ENCODE measurements at regions not wholly inside any gene's neighbourhood (a gene's known extent, or its start where the extent isn't known, plus 50 kb on each side); places are given as distances from the start of the nearest gene placed in this dataset.
A peak's percentile ranks its signal among the peaks of the same experiment; 100 is the strongest.

DNA sequence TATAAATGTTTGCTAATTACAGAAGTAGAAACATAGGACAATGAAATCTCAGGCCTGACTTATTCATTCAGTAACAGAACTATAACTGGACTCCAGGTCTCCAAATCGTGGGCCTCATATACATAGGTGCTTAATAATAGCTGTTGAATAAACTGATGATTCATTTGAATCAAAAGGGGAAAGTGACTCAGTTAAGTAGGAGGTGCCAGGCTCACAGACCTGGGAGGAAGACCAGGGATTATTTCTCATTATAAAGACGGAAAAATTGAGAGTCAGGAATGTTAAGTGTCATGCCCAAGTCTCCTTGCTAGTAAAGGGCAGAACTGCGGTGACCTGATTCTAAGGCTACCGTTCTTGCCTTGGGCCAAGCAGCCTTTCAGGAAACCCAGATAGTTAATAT is 131.5 kb downstream of the HS3ST1 start:
- ATAC-seq (no peak), DNase-seq (no peak)
- Histone ChIP-seq H3K9me3 (no peaks in the 10 kb centered on the region), H3K4me3 (no peak overlapping the region), H3K36me3 (ENCODE audit: low read depth) (no peaks in the 10 kb centered on the region), H3K4me1 (ENCODE audit: low read depth) (no peaks in the 10 kb centered on the region)
- intact Hi-C loops (cut with DNase I, micrococcal nuclease), result no loop called here
- TF ChIP-seq CTCF (IDR thresholded peaks at IDR 0.05), result no peak

DNA sequence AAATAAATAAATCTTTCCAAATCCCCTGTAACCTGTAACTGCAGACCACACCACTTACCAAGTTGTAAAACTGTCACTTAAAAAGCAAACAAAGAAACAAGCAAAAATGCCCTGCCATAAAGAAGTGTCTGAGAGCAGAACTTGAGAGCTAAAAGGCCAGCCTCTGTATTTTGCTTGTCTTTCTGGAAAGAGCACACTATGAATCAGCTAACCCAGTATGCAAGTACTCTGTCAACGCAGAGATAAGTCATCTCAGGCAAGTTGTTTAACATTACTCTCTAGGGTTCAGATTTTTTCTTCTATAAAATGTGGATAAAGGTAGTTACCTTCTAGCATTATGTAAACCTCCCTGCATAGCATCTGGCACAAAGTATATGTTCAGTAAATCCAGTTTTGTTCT is 134.8 kb downstream of the HS3ST1 start:
- intact Hi-C loops (cut with DNase I, micrococcal nuclease), result no loop called here
- TF ChIP-seq CTCF (IDR thresholded peaks at IDR 0.05), result no peak
- Histone ChIP-seq H3K36me3 (ENCODE audit: low read depth) (no peaks in the 10 kb centered on the region), H3K9me3 (no peaks in the 10 kb centered on the region), H3K4me1 (ENCODE audit: low read depth) (no peaks in the 10 kb centered on the region), H3K4me3 (no peak overlapping the region)
- DNase-seq (no peak), ATAC-seq (no peak)

- no peaks in the 10 kb centered on the region for H3K4me1 ChIP-seq (ENCODE audit: low read depth)
- no peaks in the 10 kb centered on the region for H3K36me3 ChIP-seq (ENCODE audit: low read depth)
- DNase-seq (no peak), ATAC-seq (no peak)
- no peak overlapping the region for H3K4me3 ChIP-seq
- intact Hi-C loops (cut with DNase I, micrococcal nuclease), result no loop called here
- TF ChIP-seq CTCF (IDR thresholded peaks at IDR 0.05), result no peak
- H3K9me3 ChIP-seq, result peaks cover 7% of the 10 kb centered on the region
These were observed 141.6 kb downstream of the HS3ST1 start for GRCh38 chr4:11287055-11287454.

- Histone ChIP-seq H3K4me1 (ENCODE audit: low read depth) (no peaks in the 10 kb centered on the region), H3K4me3 (no peak overlapping the region), H3K9me3 (peaks cover 7% of the 10 kb centered on the region), H3K36me3 (ENCODE audit: low read depth) (no peaks in the 10 kb centered on the region)
- ATAC-seq (no peak), DNase-seq (no peak)
- TF ChIP-seq CTCF (IDR thresholded peaks at IDR 0.05), result no peak
- intact Hi-C loops (cut with DNase I, micrococcal nuclease), result no loop called here
These were observed 142.2 kb downstream of the HS3ST1 start for GRCh38 chr4:11286533-11286932.

DNA sequence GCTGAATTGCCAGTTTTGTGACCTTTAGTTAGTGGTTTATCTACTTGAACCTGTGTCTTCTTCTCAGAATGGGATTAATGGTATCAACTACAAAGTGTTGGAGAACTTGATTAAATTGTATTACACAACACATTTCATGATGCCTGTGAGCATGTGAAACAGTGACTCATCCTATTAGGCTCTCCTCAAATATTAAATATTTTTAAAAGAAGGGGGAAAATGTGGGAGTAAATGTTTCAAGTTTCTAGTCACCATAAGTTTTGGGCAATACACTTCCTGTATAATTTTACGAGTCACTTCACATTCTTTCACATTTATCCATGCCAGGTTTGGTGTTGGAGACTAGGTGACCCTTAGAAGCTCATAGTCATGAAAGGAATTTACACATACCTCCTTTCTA is 147.0 kb downstream of the HS3ST1 start:
- H3K36me3 ChIP-seq (ENCODE audit: low read depth), result no peaks in the 10 kb centered on the region
- ATAC-seq (no peak), DNase-seq (no peak)
- intact Hi-C loops (cut with DNase I, micrococcal nuclease), result no loop called here
- peaks cover 7% of the 10 kb centered on the region for H3K9me3 ChIP-seq
- no peak overlapping the region for H3K4me3 ChIP-seq
- no peaks in the 10 kb centered on the region for H3K4me1 ChIP-seq (ENCODE audit: low read depth)
- no peak for TF ChIP-seq CTCF (IDR thresholded peaks at IDR 0.05)

DNA sequence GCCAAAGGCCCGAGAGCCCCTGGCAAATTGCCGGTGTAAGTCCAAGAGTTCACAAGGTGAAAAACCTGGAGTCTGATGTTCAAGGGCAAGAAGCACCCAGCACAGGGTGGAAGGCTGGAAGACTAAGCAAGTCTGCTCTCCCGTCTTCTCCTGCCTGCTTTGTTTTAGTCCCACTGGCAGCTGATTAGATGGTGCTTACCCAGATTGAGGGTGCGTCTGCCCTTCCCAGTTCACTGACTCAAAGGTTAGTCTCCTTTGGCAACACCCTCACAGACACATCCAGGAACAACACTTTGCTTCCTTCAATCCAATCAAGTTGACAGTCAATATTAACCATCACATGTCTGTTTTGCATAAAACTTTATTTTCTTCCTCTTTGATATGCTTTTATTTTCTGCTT is 157.4 kb downstream of the HS3ST1 start:
- Histone ChIP-seq H3K36me3 (ENCODE audit: low read depth) (no peaks in the 10 kb centered on the region), H3K9me3 (no peaks in the 10 kb centered on the region), H3K4me1 (ENCODE audit: low read depth) (no peaks in the 10 kb centered on the region), H3K4me3 (no peak overlapping the region)
- ATAC-seq, result peak; percentile 86
- TF ChIP-seq CTCF (IDR thresholded peaks at IDR 0.05), result no peak
- intact Hi-C loops (cut with DNase I, micrococcal nuclease), result no loop called here
- peak in 2 of 3 donors; percentile 50 to 69 for DNase-seq

All from mucosa of descending colon (tissue), 3 donors.